GM12878 (cell line): ENCODE measurements at regions not wholly inside any gene's neighbourhood (a gene's known extent, or its start where the extent isn't known, plus 50 kb on each side); places are given as distances from the start of the nearest gene placed in this dataset.

ENCODE experiments used
- ATAC-seq: fragments of 200-7000 bp; cut with Tn5 transposase; 3 replicates; pipeline ENCODE4 v1.9.1; 2020; ENCODE audit warnings: mild to moderate bottlenecking, moderate library complexity
- BruUV-seq: library from RNA; stranded (reverse); fragments of 400-500 nt; replicated peaks from 2 replicates; lab custom pipeline; 2021; lab: Mats Ljungman, UMichigan
- CTCF ChIA-PET: fragments of 300-600 bp; sonication (Branson Sonifier 250); formaldehyde crosslinking; extraction: SDS; loops from one replicate; lab custom pipeline; 2021; ENCODE audit warnings: inconsistent platforms; lab: Yijun Ruan, JAX
- POLR2A ChIA-PET: fragments of 350-600 bp; formaldehyde crosslinking; extraction: SDS; loops from one replicate; lab custom pipeline; 2021; ENCODE audit warnings: inconsistent platforms; lab: Charles Lee
- RAD21 ChIA-PET: fragments of 300-600 bp; sonication (Branson Sonifier 250); formaldehyde crosslinking; loops from one replicate; lab custom pipeline; 2023; ENCODE audit warnings: antibody characterized with exemption; ENCODE audit not compliant: unreplicated experiment; lab: Charles Lee
- SMC1A ChIA-PET: fragments of 300-600 bp; sonication (Branson Sonifier 250); formaldehyde crosslinking; loops from one replicate; lab custom pipeline; 2023; ENCODE audit not compliant: unreplicated experiment, uncharacterized antibody; lab: Charles Lee
- DNase-seq: peaks from one replicate; pipeline ENCODE4 v3.0.0-alpha.2; 2011; ENCODE audit warnings: low read depth, low spot score
- FAIRE-seq: peaks from 3 replicates; lab custom pipeline; 2011; peaks lifted over from hg19 to GRCh38; lab: Jason Lieb, UNC
- H2AFZ ChIP-seq: 2 replicates; pipeline ENCODE4 v1.6.0; 2011; ENCODE audit warnings: low read depth, low read length, control low read depth; ENCODE audit not compliant: control insufficient read depth
- H3K27ac ChIP-seq: 2 replicates; pipeline ENCODE4 v1.5.1; 2011; ENCODE audit warnings: control low read depth; ENCODE audit not compliant: control insufficient read depth, insufficient read depth
- H3K27me3 ChIP-seq, 2 experiments: replicated peaks in 1 of 2; 2 replicates each; pipeline versions ENCODE4 v1.6.0 to v1.6.1; 2011; ENCODE audit warnings: low read length in 1 of 2; ENCODE audit not compliant: control insufficient read depth in 2 of 2, insufficient read depth in 2 of 2
- H3K36me3 ChIP-seq, 2 experiments: 2 replicates each; pipeline ENCODE4 v1.5.1; 2011; ENCODE audit warnings: low read length in 1 of 2; ENCODE audit not compliant: control insufficient read depth in 2 of 2, insufficient read depth in 2 of 2
- H3K4me1 ChIP-seq: 2 replicates; pipeline ENCODE4 v1.6.1; 2011; ENCODE audit warnings: mild to moderate bottlenecking, low read length, moderate library complexity, mixed read lengths; ENCODE audit not compliant: control insufficient read depth, insufficient read depth
- H3K4me2 ChIP-seq: 2 replicates; pipeline ENCODE4 v1.6.0; 2011; ENCODE audit warnings: control low read depth; ENCODE audit not compliant: control insufficient read depth, insufficient read depth
- H3K4me3 ChIP-seq: fragments of 200-600 bp; sonication (generic); 2 replicates; pipeline ENCODE4 v1.5.1; 2016
- H3K79me2 ChIP-seq: 2 replicates; pipeline ENCODE4 v1.6.0; 2011; ENCODE audit warnings: low read length; ENCODE audit not compliant: control insufficient read depth, insufficient read depth
- H3K9ac ChIP-seq: 2 replicates; pipeline ENCODE4 v1.8.0; 2011; ENCODE audit warnings: low read length, control low read depth, mixed read lengths; ENCODE audit not compliant: control insufficient read depth, insufficient read depth
- H3K9me3 ChIP-seq: replicated peaks from 3 replicates; pipeline ENCODE4 v1.5.1; 2011; ENCODE audit warnings: mild to moderate bottlenecking, low read length; ENCODE audit not compliant: control insufficient read depth, insufficient read depth
- H4K20me1 ChIP-seq: 2 replicates; pipeline ENCODE4 v1.6.0; 2011; ENCODE audit not compliant: control insufficient read depth, insufficient read depth
- BCL11A ChIP-seq: IDR thresholded peaks from 2 replicates; pipeline ENCODE4 v1.6.1; 2011; ENCODE audit warnings: low read depth, low read length
- CBX5 ChIP-seq: sonication (generic); IDR thresholded peaks from 2 replicates; pipeline ENCODE4 v1.6.1; 2016; ENCODE audit warnings: low read depth, moderate library complexity, mild to moderate bottlenecking, inconsistent platforms
- CHD2 ChIP-seq: IDR thresholded peaks from 2 replicates; pipeline ENCODE4 v1.6.1; 2011; ENCODE audit warnings: low read depth, low read length, improper control_type of control experiment, borderline replicate concordance
- CREM ChIP-seq: IDR thresholded peaks from 2 replicates; pipeline ENCODE4 v1.6.1; 2014; ENCODE audit warnings: antibody characterized with exemption, low read depth
- FOXM1 ChIP-seq: IDR thresholded peaks from 2 replicates; pipeline ENCODE4 v1.6.1; 2012; ENCODE audit warnings: low read depth, mild to moderate bottlenecking, inconsistent platforms, low read length, moderate library complexity
- HDAC2 ChIP-seq: fragments of 200-600 bp; sonication (generic); IDR thresholded peaks from 2 replicates; pipeline ENCODE4 v1.6.1; 2017
- KLF5 ChIP-seq: fragments of 450-650 bp; IDR thresholded peaks from 2 replicates; pipeline ENCODE4 v1.6.1; 2014; ENCODE audit warnings: mild to moderate bottlenecking; ENCODE audit not compliant: partially characterized antibody
- NFXL1 ChIP-seq: fragments of 450-650 bp; IDR thresholded peaks from 2 replicates; pipeline ENCODE4 v1.6.1; 2017; ENCODE audit warnings: antibody characterized with exemption, mild to moderate bottlenecking, borderline replicate concordance
- SMARCA5 ChIP-seq: fragments of 450-650 bp; IDR thresholded peaks from 2 replicates; pipeline ENCODE4 v1.6.1; 2017; ENCODE audit warnings: mild to moderate bottlenecking
- WRNIP1 ChIP-seq: IDR thresholded peaks from 2 replicates; pipeline ENCODE4 v1.6.1; 2011; ENCODE audit warnings: low read depth, low read length, improper control_type of control experiment, borderline replicate concordance
- YY1 ChIP-seq: IDR thresholded peaks from 2 replicates; pipeline ENCODE4 v1.6.1; 2011; ENCODE audit warnings: low read depth, mild to moderate bottlenecking, low read length
- WGBS: methylation state at CpG from one replicate; pipeline ENCODE4 v1.1.6; 2016; ENCODE audit warnings: low lambda C conversion rate; ENCODE audit not compliant: insufficient replicate concordance, insufficient coverage; ENCODE audit errors: missing lambda C conversion rate; 5-methylcytosine and 5-hydroxymethylcytosine counted together
- in situ Hi-C: fragments of 300-500 bp; cut with MboI; formaldehyde crosslinking; loops from 9 replicates; pipeline ENCODE4 v1.14.3; 2018; ENCODE audit warnings: mixed read lengths
- intact Hi-C: fragments of 100-400 bp; cut with micrococcal nuclease; formaldehyde crosslinking; loops from one replicate; pipeline ENCODE4 v1.14.2; 2022; ENCODE audit not compliant: unreplicated experiment
- TF ChIP-seq, protein P1 (sequence below): fragments of 450-650 bp; IDR thresholded peaks from 2 replicates; pipeline ENCODE4 v1.6.1; 2017; ENCODE audit warnings: mild to moderate bottlenecking, low read depth, inconsistent platforms; ENCODE audit not compliant: poor library complexity, severe bottlenecking
- TF ChIP-seq, protein P2 (sequence below): fragments of 450-650 bp; IDR thresholded peaks from 2 replicates; pipeline ENCODE4 v1.6.1; 2017; ENCODE audit warnings: mild to moderate bottlenecking
- TF ChIP-seq, protein P3 (sequence below): fragments of 150-350 bp; IDR thresholded peaks from 2 replicates; pipeline ENCODE4 v1.6.1; 2014; ENCODE audit warnings: mild to moderate bottlenecking, low read depth, low read length
- TF ChIP-seq, protein P4 (sequence below): fragments of 150-350 bp; IDR thresholded peaks from 2 replicates; pipeline ENCODE4 v1.6.1; 2016; ENCODE audit warnings: low read depth, low read length

DNA sequence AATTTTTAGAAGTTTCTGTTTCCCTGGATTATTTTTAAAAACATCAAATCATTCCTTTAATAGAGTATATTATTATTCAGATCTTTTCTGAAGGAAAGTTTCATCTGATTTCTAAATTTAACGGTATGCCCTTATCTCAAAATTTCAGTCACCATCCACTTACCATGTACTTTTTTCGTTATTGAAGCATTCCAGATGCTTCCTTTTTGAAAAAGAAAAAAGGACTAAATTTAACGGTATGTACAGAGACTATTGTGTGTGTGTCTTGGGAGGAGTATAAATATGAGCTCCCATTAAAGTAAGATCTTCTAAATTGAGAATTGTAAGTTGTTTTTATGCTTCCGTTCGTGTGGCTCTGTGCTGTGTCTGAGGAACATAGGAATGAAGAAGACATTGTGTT, 517.4 kb upstream of the GOLIM4 start:
- H3K4me3 ChIP-seq, result no peak overlapping the region
- ChIA-PET CTCF (interaction anchor here (0.9 to 1.2 kb wide), 2 partner anchors 23 to 102 kb away, joined by 4 read pairs; no protein-coding TSS in a partner anchor), SMC1A (interaction anchor here (0.9 to 1.2 kb wide), 2 partner anchors 8 to 27 kb away, joined by 3 to 6 read pairs; no protein-coding TSS in a partner anchor), RAD21 (interaction anchor here (1.0 to 1.2 kb wide), 2 partner anchors 7 to 34 kb away, joined by 3 to 4 read pairs; no protein-coding TSS in a partner anchor), POLR2A (no interaction called here)
- ATAC-seq (no peak; the same call in 2 of the 3 replicates), DNase-seq (no peak), FAIRE-seq (no peak)
- no peaks in the 10 kb centered on the region for H4K20me1 ChIP-seq
- H3K4me1 ChIP-seq, result peaks cover 4% of the 10 kb centered on the region; the same call in 1 of the 2 replicates
- no peaks in the 10 kb centered on the region for H3K36me3 ChIP-seq
- no peak overlapping the region for H3K4me2 ChIP-seq
- H3K27me3 ChIP-seq, result no peaks in the 10 kb centered on the region
- no TSS peak for BruUV-seq
- 11% methylated on average over 5 of the region's 5 CpGs for WGBS
- peak overlapping the region; percentile 45 for H2AFZ ChIP-seq
- in situ Hi-C loops (no loop called here), intact Hi-C loops (no loop called here)
- H3K79me2 ChIP-seq, result no peaks in the 10 kb centered on the region
- no peak overlapping the region for H3K9ac ChIP-seq
- H3K27ac ChIP-seq, result no peak overlapping the region
- no peaks in the 10 kb centered on the region for H3K9me3 ChIP-seq
- TF ChIP-seq, protein P1, sequence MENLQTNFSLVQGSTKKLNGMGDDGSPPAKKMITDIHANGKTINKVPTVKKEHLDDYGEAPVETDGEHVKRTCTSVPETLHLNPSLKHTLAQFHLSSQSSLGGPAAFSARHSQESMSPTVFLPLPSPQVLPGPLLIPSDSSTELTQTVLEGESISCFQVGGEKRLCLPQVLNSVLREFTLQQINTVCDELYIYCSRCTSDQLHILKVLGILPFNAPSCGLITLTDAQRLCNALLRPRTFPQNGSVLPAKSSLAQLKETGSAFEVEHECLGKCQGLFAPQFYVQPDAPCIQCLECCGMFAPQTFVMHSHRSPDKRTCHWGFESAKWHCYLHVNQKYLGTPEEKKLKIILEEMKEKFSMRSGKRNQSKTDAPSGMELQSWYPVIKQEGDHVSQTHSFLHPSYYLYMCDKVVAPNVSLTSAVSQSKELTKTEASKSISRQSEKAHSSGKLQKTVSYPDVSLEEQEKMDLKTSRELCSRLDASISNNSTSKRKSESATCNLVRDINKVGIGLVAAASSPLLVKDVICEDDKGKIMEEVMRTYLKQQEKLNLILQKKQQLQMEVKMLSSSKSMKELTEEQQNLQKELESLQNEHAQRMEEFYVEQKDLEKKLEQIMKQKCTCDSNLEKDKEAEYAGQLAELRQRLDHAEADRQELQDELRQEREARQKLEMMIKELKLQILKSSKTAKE, result no peak
- TF ChIP-seq YY1 (no peak), NFXL1 (no peak), CREM (no peak), BCL11A (no peak), WRNIP1 (no peak), CHD2 (no peak), HDAC2 (no peak), KLF5 (no peak), SMARCA5 (no peak), CBX5 (no peak), FOXM1 (no peak)
- TF ChIP-seq, protein P2, sequence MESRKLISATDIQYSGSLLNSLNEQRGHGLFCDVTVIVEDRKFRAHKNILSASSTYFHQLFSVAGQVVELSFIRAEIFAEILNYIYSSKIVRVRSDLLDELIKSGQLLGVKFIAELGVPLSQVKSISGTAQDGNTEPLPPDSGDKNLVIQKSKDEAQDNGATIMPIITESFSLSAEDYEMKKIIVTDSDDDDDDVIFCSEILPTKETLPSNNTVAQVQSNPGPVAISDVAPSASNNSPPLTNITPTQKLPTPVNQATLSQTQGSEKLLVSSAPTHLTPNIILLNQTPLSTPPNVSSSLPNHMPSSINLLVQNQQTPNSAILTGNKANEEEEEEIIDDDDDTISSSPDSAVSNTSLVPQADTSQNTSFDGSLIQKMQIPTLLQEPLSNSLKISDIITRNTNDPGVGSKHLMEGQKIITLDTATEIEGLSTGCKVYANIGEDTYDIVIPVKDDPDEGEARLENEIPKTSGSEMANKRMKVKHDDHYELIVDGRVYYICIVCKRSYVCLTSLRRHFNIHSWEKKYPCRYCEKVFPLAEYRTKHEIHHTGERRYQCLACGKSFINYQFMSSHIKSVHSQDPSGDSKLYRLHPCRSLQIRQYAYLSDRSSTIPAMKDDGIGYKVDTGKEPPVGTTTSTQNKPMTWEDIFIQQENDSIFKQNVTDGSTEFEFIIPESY, result no peak
- TF ChIP-seq, protein P3, sequence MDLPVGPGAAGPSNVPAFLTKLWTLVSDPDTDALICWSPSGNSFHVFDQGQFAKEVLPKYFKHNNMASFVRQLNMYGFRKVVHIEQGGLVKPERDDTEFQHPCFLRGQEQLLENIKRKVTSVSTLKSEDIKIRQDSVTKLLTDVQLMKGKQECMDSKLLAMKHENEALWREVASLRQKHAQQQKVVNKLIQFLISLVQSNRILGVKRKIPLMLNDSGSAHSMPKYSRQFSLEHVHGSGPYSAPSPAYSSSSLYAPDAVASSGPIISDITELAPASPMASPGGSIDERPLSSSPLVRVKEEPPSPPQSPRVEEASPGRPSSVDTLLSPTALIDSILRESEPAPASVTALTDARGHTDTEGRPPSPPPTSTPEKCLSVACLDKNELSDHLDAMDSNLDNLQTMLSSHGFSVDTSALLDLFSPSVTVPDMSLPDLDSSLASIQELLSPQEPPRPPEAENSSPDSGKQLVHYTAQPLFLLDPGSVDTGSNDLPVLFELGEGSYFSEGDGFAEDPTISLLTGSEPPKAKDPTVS, result no peak
- TF ChIP-seq, protein P4, sequence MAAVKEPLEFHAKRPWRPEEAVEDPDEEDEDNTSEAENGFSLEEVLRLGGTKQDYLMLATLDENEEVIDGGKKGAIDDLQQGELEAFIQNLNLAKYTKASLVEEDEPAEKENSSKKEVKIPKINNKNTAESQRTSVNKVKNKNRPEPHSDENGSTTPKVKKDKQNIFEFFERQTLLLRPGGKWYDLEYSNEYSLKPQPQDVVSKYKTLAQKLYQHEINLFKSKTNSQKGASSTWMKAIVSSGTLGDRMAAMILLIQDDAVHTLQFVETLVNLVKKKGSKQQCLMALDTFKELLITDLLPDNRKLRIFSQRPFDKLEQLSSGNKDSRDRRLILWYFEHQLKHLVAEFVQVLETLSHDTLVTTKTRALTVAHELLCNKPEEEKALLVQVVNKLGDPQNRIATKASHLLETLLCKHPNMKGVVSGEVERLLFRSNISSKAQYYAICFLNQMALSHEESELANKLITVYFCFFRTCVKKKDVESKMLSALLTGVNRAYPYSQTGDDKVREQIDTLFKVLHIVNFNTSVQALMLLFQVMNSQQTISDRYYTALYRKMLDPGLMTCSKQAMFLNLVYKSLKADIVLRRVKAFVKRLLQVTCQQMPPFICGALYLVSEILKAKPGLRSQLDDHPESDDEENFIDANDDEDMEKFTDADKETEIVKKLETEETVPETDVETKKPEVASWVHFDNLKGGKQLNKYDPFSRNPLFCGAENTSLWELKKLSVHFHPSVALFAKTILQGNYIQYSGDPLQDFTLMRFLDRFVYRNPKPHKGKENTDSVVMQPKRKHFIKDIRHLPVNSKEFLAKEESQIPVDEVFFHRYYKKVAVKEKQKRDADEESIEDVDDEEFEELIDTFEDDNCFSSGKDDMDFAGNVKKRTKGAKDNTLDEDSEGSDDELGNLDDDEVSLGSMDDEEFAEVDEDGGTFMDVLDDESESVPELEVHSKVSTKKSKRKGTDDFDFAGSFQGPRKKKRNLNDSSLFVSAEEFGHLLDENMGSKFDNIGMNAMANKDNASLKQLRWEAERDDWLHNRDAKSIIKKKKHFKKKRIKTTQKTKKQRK, result no peak
